Lung microvascular endothelial cell (primary cell): ENCODE measurements at regions not wholly inside any gene's neighbourhood (a gene's known extent, or its start where the extent isn't known, plus 50 kb on each side); places are given as distances from the start of the nearest gene placed in this dataset.
"Not testable (repeated sequence)": the region's sequence is repeated elsewhere in the genome, so short reads cannot be mapped to it uniquely, and the experiment has no call there.

Experiments used
- DNase-seq, 2 donors: peaks; one replicate each; pipeline versions ENCODE4 v3.0.0 to v3.0.0-alpha.2; 2010; ENCODE audit warnings: low read depth in 2 of 2

GRCh38 chr2:7749895-7750559 lies 832.8 kb downstream of the RNF144A start:
- DNase-seq, result no peak

GRCh38 chr2:7752291-7752690 lies 835.1 kb downstream of the RNF144A start:
- no peak for DNase-seq

- no peak for DNase-seq
These were observed 836.6 kb downstream of the RNF144A start for GRCh38 chr2:7753777-7754176.

- no peak for DNase-seq
These were observed 838.7 kb downstream of the RNF144A start for GRCh38 chr2:7755879-7756278.

GRCh38 chr2:7758073-7758759 lies 841.0 kb downstream of the RNF144A start:
- no peak for DNase-seq

GRCh38 chr2:7759898-7760297 lies 842.7 kb downstream of the RNF144A start:
- no peak for DNase-seq

DNA sequence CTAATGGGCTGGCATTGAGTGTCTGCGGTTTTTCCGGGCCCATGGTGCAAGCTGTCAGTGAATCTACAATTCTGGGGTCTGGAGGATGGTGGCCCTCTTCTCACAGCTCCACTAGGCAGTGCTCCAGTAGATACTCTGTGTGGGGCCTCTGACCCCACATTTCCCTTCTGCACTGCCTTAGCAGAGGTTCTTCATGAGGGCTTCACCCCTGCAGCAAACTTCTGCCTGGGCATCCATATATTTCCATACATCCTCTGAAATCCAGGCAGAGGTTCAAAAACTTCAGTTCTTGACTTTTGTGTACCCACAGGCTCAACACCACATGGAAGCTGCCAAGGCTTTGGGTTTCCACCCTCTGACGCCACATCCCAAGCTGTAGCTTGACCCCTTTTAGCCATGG lies 846.2 kb downstream of the RNF144A start:
- not testable (repeated sequence) for DNase-seq

DNA sequence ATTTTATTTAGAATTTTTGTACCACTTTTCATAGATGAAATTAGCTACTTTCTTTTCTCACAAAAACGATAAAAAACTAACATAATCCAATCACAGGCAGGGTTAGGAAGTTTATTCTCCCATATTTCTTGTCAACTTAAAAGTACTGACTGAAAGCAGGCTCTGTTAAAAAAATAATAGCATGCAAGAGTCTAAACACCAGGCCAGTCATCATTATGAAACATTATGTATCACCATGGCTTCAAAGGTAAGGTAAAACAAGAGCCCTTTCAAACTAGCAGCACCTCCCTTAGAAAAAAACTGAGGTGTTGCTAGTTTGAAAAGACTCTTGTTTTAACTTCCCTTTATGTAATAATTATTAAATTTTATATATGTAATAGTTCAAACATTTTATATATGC lies 848.0 kb downstream of the RNF144A start:
- DNase-seq, result no peak

- no peak for DNase-seq
These were observed 849.0 kb downstream of the RNF144A start for GRCh38 chr2:7766088-7766722.

GRCh38 chr2:7766978-7767565 lies 849.9 kb downstream of the RNF144A start:
- no peak for DNase-seq

GRCh38 chr2:7767902-7768301 lies 850.7 kb downstream of the RNF144A start:
- DNase-seq, result no peak

DNA sequence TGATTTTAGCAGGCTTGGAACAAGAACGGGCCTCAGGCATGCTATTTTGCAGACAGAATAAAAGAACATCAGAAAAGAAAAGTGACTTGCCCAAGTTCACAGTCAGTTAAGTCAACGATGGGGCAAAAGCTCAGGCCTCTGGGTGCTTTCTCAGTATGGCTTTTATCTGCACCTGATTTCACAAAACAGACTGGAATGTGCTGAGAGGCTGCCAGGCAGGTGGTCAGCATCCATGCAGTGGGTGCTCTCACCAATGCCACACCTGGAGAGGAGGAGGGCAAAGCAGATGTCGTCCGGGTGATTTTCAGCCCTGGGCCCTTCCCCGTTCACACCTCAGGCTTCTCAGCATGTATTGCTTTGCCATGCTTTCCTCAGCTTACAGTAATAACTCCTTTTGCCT lies 854.6 kb downstream of the RNF144A start:
- DNase-seq, result no peak

- DNase-seq, result no peak
These were observed 856.4 kb downstream of the RNF144A start for GRCh38 chr2:7773362-7774360.

GRCh38 chr2:7774481-7774880 lies 857.3 kb downstream of the RNF144A start:
- DNase-seq, result no peak

DNA sequence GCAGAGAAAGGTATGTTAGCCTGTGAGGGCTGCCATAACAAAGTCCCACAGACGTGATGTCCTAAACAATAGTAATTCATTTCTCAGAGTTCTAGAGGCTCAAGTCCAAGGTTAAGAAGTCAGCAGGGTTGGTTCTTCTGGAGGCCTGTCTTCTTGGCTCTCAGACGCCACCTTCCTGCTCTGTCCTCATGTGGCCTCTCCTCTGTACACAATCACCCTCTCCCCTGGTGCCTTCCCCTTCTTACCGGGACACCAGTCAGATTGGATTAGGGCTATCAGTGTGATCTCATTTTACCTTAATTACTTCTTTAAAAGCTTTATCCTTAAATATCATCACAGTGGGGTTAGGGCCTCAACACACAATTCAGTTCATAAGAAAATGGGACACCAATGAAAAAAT lies 860.5 kb downstream of the RNF144A start:
- DNase-seq, result no peak

DNA sequence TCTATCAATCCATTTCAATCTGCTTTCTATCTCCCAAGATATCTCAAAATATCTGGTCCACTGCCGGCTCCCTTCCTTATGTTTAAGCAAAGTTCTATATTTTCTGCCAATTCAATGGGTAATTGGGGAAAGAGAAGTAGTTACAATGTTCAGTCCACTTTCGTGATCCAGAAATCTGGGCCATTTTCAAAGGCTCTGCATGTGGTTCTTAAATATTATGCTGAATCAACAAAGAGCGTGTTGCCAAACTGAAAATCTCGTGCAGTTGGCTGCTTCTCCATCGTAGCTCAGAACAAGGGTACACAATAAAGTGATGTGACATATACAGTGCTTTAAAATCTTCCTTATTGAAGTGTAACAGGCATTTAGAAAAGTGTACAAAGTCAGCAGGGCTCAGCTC lies 863.1 kb downstream of the RNF144A start:
- no peak for DNase-seq

DNA sequence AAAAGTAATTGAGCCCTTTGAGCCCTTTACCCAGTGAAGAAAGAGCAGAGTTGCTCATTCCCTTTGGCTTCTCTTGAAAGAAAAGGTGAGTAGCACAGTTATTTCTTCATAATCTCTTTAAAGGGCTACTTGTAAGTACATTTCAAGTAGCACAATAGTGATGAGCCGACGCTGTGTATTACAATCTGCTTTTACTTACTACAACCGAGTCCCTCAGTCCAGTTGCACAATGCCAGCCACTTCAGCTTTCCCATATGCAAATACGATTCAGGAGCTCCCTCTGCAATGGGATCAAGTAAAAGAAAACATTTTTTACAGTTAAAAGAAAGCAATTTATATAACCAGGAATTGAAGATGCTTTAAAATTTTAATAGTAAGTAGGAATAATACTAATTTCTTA lies 868.5 kb downstream of the RNF144A start:
- DNase-seq, result no peak

DNA sequence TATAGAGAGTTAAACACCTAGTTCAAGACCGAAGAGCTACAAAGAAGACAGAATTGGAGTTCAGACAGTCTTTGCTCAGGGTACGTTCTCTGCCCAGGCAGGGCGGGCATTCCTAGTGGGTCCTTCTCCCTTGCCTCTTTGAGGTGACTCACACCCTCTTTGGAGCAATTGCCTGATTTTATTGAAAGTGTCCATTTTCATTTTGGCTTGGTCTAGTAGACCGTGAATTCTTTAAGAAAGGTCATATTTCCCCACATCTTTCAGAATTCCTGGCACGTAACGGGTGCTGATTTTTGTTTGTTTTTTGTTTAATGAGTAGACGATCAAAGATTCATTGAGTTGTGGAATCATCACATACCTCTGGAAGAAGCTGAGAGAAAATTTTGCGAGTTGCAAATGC lies 871.5 kb downstream of the RNF144A start:
- DNase-seq, result no peak

DNA sequence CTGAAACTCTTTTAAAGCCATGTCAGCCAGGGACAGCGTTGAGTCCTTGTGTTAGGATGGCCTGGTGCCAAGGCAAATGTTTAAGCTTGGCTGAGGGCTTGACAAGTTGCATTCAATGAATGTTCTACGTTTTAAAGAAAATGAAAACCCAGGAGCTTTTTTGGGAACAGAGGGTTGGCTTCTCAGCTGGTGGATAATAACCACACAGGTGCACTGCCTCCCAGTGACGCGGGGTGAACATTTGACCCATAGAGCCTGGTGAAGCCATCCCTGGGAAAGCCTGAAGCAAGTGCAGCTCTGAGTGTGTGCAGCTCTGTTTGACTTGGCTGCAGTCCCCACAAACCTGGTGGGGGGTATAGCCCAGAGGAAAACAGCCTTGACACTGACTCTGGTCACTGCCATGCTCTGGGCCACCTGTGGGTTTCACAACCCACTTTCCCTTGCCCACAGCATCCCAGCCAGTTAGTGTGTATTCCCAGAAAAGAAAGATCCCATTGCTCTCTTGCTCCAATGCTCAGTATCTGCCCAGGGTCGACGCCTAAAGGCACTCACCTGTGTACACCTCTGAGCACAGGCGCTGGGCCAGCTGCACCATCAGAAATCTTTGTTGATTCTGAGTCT lies 874.9 kb downstream of the RNF144A start:
- DNase-seq, result no peak

DNA sequence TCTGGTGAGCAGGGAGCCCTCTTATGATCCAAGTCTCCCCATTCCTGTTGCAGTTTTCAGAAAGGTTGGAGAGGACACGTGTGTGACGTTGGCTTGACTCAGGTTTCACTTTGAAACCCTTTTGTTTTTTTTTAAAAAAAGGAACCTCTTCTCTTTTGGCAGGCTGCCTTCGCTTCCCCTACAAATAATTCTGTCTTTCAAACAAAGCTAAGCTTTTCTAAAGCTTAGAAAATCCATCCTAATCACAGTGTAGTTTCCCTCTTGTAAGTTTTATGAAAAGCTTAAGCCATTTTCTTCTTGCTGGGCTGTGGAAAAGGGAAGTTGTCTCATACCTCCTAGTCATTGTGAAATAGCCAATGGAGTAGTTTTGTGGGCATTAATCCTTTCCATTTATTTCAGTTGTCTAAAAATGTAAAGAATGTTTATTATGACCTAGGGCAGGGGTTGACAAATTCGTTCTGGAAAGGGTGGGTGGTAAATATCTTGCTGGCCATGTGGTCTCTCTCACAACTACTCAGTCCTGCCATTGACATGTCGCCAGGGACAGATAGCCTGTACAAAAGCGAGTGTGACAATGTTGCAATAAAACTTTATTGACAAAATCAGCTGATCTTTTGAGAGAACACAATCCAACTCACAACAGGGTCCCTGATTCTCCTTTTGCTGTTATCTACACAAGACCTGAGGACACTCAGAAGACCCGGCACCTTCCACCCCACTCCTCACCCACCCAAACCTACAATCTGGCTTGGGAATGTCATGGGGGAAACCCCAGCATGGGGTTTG lies 878.8 kb downstream of the RNF144A start:
- DNase-seq, result no peak
